ENCODE measurements at regions not wholly inside any gene's neighbourhood (a gene's known extent, or its start where the extent isn't known, plus 50 kb on each side); places are given as distances from the start of the nearest gene placed in this dataset.

DNA sequence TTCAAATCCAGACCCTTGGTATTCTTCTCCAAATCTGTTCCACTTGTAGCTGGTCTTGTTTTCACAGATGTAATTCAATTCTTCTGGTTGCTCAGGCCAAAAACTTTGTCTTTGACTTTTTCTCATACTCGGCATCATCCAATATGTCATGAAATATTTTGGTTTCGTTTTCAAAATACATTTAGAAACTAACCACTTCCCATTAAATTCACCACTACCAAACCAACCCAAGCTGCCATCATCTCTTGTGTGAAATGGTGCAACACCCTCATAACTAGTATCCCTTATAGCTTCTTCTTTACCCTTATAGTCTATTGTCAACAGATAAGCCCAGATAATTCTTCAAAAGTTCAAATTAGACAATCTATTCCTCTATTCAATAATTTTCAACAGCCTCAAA is 192.1 kb downstream of the PRR32 start:
- Histone ChIP-seq H3K4me3 (ENCODE audit: low read depth, low read length) (no peak overlapping the region), H3K9ac (ENCODE audit: low read length) (no peak overlapping the region), H2BK120ac (ENCODE audit: insufficient read depth, low read length, poor library complexity) (no peak overlapping the region), H3K9me3 (ENCODE audit: insufficient read depth, low read depth, low read length) (no peaks in the 10 kb centered on the region), H3K27me3 (ENCODE audit: insufficient read depth, low read length) (no peaks in the 10 kb centered on the region), H2BK12ac (ENCODE audit: low read length) (no peak overlapping the region), H3K23ac (ENCODE audit: low read length) (no peak overlapping the region), H4K8ac (ENCODE audit: low read depth, low read length) (no peak overlapping the region), H3K4me2 (ENCODE audit: low read length) (no peak overlapping the region), H3K4me1 (ENCODE audit: control insufficient read depth in 1 of 2, insufficient read depth in 2 of 2, low read length in 2 of 2) (no peaks in the 10 kb centered on the region), H3K79me1 (ENCODE audit: low read length) (no peaks in the 10 kb centered on the region), H3K27ac (ENCODE audit: low read depth, low read length) (no peak overlapping the region), H3K18ac (ENCODE audit: low read length) (no peak overlapping the region), H3K14ac (ENCODE audit: low read length) (no peak overlapping the region), H2BK5ac (ENCODE audit: low read depth, low read length, poor library complexity) (no peak overlapping the region), H3K79me2 (ENCODE audit: control insufficient read depth, insufficient read depth, low read length, poor library complexity) (no peaks in the 10 kb centered on the region), H4K91ac (ENCODE audit: low read depth, low read length) (no peak overlapping the region), H4K12ac (ENCODE audit: low read depth, low read length) (no peak overlapping the region), H2AK5ac (ENCODE audit: low read length) (no peak overlapping the region), H3K36me3 (ENCODE audit: control insufficient read depth in 1 of 2, insufficient read depth in 2 of 2, low read length in 2 of 2) (no peaks in the 10 kb centered on the region), H2AFZ (ENCODE audit: insufficient read depth, low read length, poor library complexity) (no peak overlapping the region), H3K4ac (ENCODE audit: low read depth, low read length) (no peak overlapping the region)
- no CpG with 5 or more reads among the region's 2 CpGs for WGBS (ENCODE audit: extremely low coverage, insufficient coverage, insufficient read length)
- DNase-seq: no peak

DNA sequence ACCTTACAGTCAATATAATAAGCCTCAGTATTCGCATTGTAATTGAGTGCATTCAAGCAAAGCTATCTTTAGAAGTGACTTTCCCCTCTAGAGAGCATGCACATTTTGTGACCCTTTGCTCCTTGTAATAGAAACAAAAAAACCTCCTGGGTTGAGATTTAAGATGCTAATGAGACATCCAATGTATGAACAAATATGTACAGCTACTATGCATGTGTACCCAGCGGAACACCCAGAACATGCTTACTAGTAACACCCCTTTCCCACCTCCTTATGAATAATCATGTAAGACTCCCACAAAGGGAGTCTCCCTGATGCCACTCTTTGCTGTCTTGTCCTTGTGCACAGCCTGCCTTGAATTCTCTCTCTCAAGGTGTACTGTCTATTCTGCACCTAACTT is 205.5 kb downstream of the PRR32 start:
- Histone ChIP-seq H3K4me1 (ENCODE audit: control insufficient read depth in 1 of 2, insufficient read depth in 2 of 2, low read length in 2 of 2) (no peaks in the 10 kb centered on the region), H3K9ac (ENCODE audit: low read length) (no peak overlapping the region), H3K14ac (ENCODE audit: low read length) (no peak overlapping the region), H3K27ac (ENCODE audit: low read depth, low read length) (no peak overlapping the region), H3K36me3 (ENCODE audit: control insufficient read depth in 1 of 2, insufficient read depth in 2 of 2, low read length in 2 of 2) (no peaks in the 10 kb centered on the region), H3K4me3 (ENCODE audit: low read depth, low read length) (no peak overlapping the region), H3K18ac (ENCODE audit: low read length) (no peak overlapping the region), H2AFZ (ENCODE audit: insufficient read depth, low read length, poor library complexity) (no peak overlapping the region), H3K79me2 (ENCODE audit: control insufficient read depth, insufficient read depth, low read length, poor library complexity) (no peaks in the 10 kb centered on the region), H3K4ac (ENCODE audit: low read depth, low read length) (no peak overlapping the region), H2BK12ac (ENCODE audit: low read length) (no peak overlapping the region), H3K27me3 (ENCODE audit: insufficient read depth, low read length) (no peaks in the 10 kb centered on the region), H3K4me2 (ENCODE audit: low read length) (no peak overlapping the region), H2BK120ac (ENCODE audit: insufficient read depth, low read length, poor library complexity) (no peak overlapping the region), H2AK5ac (ENCODE audit: low read length) (no peak overlapping the region), H3K79me1 (ENCODE audit: low read length) (no peaks in the 10 kb centered on the region), H3K23ac (ENCODE audit: low read length) (no peak overlapping the region), H3K9me3 (ENCODE audit: insufficient read depth, low read depth, low read length) (no peaks in the 10 kb centered on the region), H2BK5ac (ENCODE audit: low read depth, low read length, poor library complexity) (no peak overlapping the region), H4K8ac (ENCODE audit: low read depth, low read length) (no peak overlapping the region), H4K91ac (ENCODE audit: low read depth, low read length) (no peak overlapping the region), H4K12ac (ENCODE audit: low read depth, low read length) (no peak overlapping the region)
- no peak for DNase-seq
- WGBS (ENCODE audit: extremely low coverage, insufficient coverage, insufficient read length): no CpG with 5 or more reads among the region's 2 CpGs

DNA sequence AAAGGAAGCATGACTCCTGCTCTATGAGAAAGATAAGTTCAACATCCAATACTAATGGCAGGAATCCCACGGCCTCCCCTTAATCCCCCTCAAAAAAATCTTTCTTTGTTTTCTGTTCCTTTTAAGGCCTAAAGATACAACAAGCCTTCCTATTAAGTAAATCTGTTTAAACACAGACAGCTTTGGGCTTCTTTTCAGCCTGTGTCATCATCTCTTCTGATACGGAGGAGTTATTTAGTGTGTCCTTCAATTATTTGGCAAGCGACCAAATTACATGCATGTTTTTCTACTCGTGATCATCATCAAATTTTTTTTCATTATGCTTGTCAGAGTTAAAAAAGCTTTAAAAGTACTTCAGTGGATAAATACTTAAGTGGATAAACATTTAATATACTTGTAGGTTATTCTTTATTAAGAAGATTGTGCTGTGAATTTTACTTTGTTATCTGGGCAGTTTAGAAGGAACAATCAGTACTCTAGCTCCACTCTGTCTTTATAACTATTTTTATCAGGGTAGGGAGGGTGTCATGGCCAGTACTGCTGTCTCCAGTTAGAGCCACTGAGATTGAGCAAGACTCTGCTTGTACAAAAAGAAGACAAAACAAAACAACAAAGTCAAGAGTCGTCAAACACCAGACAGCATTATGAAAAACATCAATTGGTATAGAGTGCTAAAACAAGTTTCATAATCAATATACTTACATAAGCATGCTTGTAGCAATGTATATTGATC is 210.7 kb downstream of the PRR32 start:
- DNase-seq: peak in 1 of 2 donors; percentile 13

DNA sequence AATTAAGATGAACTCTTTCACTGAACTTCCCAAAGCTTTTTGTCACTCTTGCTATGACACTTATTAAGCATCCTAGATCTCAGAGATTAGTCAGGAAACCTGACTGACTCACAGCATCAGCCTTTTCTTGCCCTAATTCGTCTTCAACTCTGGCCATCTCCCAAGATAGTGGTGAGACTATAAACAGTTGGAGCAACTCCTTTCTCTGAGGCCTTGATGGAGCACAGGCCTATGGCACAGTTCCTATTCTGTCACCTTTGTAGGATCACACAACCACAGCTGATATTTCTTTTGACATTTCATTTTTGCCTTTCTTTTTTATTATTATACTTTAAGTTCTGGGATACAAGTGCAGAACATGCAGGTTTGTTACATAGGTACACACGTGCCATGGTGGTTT is 217.6 kb downstream of the PRR32 start:
- Histone ChIP-seq H3K4ac (ENCODE audit: low read depth, low read length) (no peak overlapping the region), H3K23ac (ENCODE audit: low read length) (no peak overlapping the region), H4K8ac (ENCODE audit: low read depth, low read length) (no peak overlapping the region), H3K36me3 (ENCODE audit: control insufficient read depth in 1 of 2, insufficient read depth in 2 of 2, low read length in 2 of 2) (no peaks in the 10 kb centered on the region), H3K79me2 (ENCODE audit: control insufficient read depth, insufficient read depth, low read length, poor library complexity) (no peaks in the 10 kb centered on the region), H2BK120ac (ENCODE audit: insufficient read depth, low read length, poor library complexity) (no peak overlapping the region), H3K79me1 (ENCODE audit: low read length) (no peaks in the 10 kb centered on the region), H4K91ac (ENCODE audit: low read depth, low read length) (no peak overlapping the region), H4K12ac (ENCODE audit: low read depth, low read length) (no peak overlapping the region), H2BK5ac (ENCODE audit: low read depth, low read length, poor library complexity) (no peak overlapping the region), H2BK12ac (ENCODE audit: low read length) (no peak overlapping the region), H2AK5ac (ENCODE audit: low read length) (no peak overlapping the region), H3K27ac (ENCODE audit: low read depth, low read length) (no peak overlapping the region), H3K9ac (ENCODE audit: low read length) (no peak overlapping the region), H2AFZ (ENCODE audit: insufficient read depth, low read length, poor library complexity) (no peak overlapping the region), H3K4me3 (ENCODE audit: low read depth, low read length) (no peak overlapping the region), H3K4me1 (ENCODE audit: control insufficient read depth in 1 of 2, insufficient read depth in 2 of 2, low read length in 2 of 2) (no peaks in the 10 kb centered on the region), H3K27me3 (ENCODE audit: insufficient read depth, low read length) (no peaks in the 10 kb centered on the region), H3K14ac (ENCODE audit: low read length) (no peak overlapping the region), H3K9me3 (ENCODE audit: insufficient read depth, low read depth, low read length) (no peaks in the 10 kb centered on the region), H3K18ac (ENCODE audit: low read length) (no peak overlapping the region), H3K4me2 (ENCODE audit: low read length) (no peak overlapping the region)
- no CpG with 5 or more reads among the region's 2 CpGs for WGBS (ENCODE audit: extremely low coverage, insufficient coverage, insufficient read length)
- no peak for DNase-seq

More for the DNA sequence above, 210.7 kb downstream of the PRR32 start:
- Histone ChIP-seq H3K23ac (ENCODE audit: low read length) (no peak overlapping the region), H3K4me3 (ENCODE audit: low read depth, low read length) (no peak overlapping the region), H3K27ac (ENCODE audit: low read depth, low read length) (no peak overlapping the region), H3K9me3 (ENCODE audit: insufficient read depth, low read depth, low read length) (no peaks in the 10 kb centered on the region), H3K79me2 (ENCODE audit: control insufficient read depth, insufficient read depth, low read length, poor library complexity) (no peaks in the 10 kb centered on the region), H4K8ac (ENCODE audit: low read depth, low read length) (no peak overlapping the region), H3K14ac (ENCODE audit: low read length) (no peak overlapping the region), H3K9ac (ENCODE audit: low read length) (no peak overlapping the region), H3K18ac (ENCODE audit: low read length) (no peak overlapping the region), H2BK5ac (ENCODE audit: low read depth, low read length, poor library complexity) (no peak overlapping the region), H3K4ac (ENCODE audit: low read depth, low read length) (no peak overlapping the region), H3K4me2 (ENCODE audit: low read length) (no peak overlapping the region), H2AFZ (ENCODE audit: insufficient read depth, low read length, poor library complexity) (no peak overlapping the region), H3K36me3 (ENCODE audit: control insufficient read depth in 1 of 2, insufficient read depth in 2 of 2, low read length in 2 of 2) (no peaks in the 10 kb centered on the region), H4K91ac (ENCODE audit: low read depth, low read length) (no peak overlapping the region), H3K4me1 (ENCODE audit: control insufficient read depth in 1 of 2, insufficient read depth in 2 of 2, low read length in 2 of 2) (no peaks in the 10 kb centered on the region), H2BK12ac (ENCODE audit: low read length) (no peak overlapping the region), H4K12ac (ENCODE audit: low read depth, low read length) (no peak overlapping the region), H2BK120ac (ENCODE audit: insufficient read depth, low read length, poor library complexity) (no peak overlapping the region), H2AK5ac (ENCODE audit: low read length) (no peak overlapping the region), H3K27me3 (ENCODE audit: insufficient read depth, low read length) (no peaks in the 10 kb centered on the region), H3K79me1 (ENCODE audit: low read length) (no peaks in the 10 kb centered on the region)
- no CpG with 5 or more reads among the region's 5 CpGs for WGBS (ENCODE audit: extremely low coverage, insufficient coverage, insufficient read length)

Measured in trophoblast cell (in vitro differentiated cells and primary cell).